H1 (cell line): ENCODE measurements at regions not wholly inside any gene's neighbourhood (a gene's known extent, or its start where the extent isn't known, plus 50 kb on each side); places are given as distances from the start of the nearest gene placed in this dataset.

Experiments
- CTCF ChIA-PET: fragments of 300-600 bp; sonication (Branson Sonifier 250); formaldehyde crosslinking; loops from one replicate; lab custom pipeline; 2021; ENCODE audit not compliant: partially characterized antibody; lab: Charles Lee
- POLR2A ChIA-PET: fragments of 300-600 bp; sonication (Branson Sonifier 250); formaldehyde crosslinking; loops from one replicate; lab custom pipeline; 2021; ENCODE audit warnings: inconsistent platforms; ENCODE audit not compliant: partially characterized antibody; lab: Charles Lee
- DNase-seq, 2 experiments: peaks; one replicate each; pipeline versions ENCODE4 v3.0.0 to v3.0.0-alpha.2; 2010 to 2022; ENCODE audit warnings: low spot score in 2 of 2, low read depth in 1 of 2, mixed read lengths in 1 of 2
- FAIRE-seq: peaks from 2 replicates; lab custom pipeline; 2011; peaks lifted over from hg19 to GRCh38; lab: Jason Lieb, UNC
- H2AFZ ChIP-seq: 2 replicates; pipeline ENCODE4 v1.8.1; 2012; ENCODE audit warnings: low read length, inconsistent platforms
- H2AK5ac ChIP-seq: 2 replicates; pipeline ENCODE4 v1.6.1; 2013; ENCODE audit warnings: low read depth, low read length
- H2BK120ac ChIP-seq: replicated peaks from 2 replicates; pipeline ENCODE3; 2013; ENCODE audit warnings: low read depth, low read length, inconsistent platforms
- H2BK12ac ChIP-seq: 2 replicates; pipeline ENCODE4 v1.6.1; 2013; ENCODE audit warnings: low read depth, low read length
- H2BK15ac ChIP-seq: 2 replicates; pipeline ENCODE4 v1.6.1; 2013; ENCODE audit warnings: low read length
- H2BK20ac ChIP-seq: 2 replicates; pipeline ENCODE4 v1.6.1; 2013; ENCODE audit warnings: low read length
- H2BK5ac ChIP-seq: 2 replicates; pipeline ENCODE4 v1.6.1; 2013; ENCODE audit warnings: low read depth, low read length
- H3K14ac ChIP-seq: 2 replicates; pipeline ENCODE4 v1.6.1; 2013; ENCODE audit warnings: inconsistent platforms; ENCODE audit not compliant: insufficient read length
- H3K18ac ChIP-seq: 2 replicates; pipeline ENCODE4 v1.6.1; 2013; ENCODE audit warnings: low read length; ENCODE audit errors: extremely low read depth
- H3K23ac ChIP-seq: 2 replicates; pipeline ENCODE4 v1.6.1; 2013; ENCODE audit warnings: inconsistent platforms; ENCODE audit not compliant: insufficient read length
- H3K23me2 ChIP-seq: 2 replicates; pipeline ENCODE4 v1.6.1; 2013; ENCODE audit warnings: low read depth, low read length
- H3K27ac ChIP-seq: 2 replicates; pipeline ENCODE4 v1.6.1; 2011; ENCODE audit warnings: low read depth, low read length, inconsistent platforms
- H3K27me3 ChIP-seq, 4 experiments: replicated peaks in 1 of 4; 1 replicate in 1 of 4; 2 replicates in 3 of 4; pipeline versions ENCODE4 v1.6.1 to v1.8.1; 2011 to 2013; ENCODE audit warnings: low read length in 3 of 4, mild to moderate bottlenecking in 3 of 4, inconsistent platforms in 2 of 4, mixed read lengths in 2 of 4, moderate library complexity in 1 of 4; ENCODE audit not compliant: control insufficient read depth in 3 of 4, insufficient read depth in 3 of 4; ENCODE audit errors: extremely low read depth in 1 of 4
- H3K36me3 ChIP-seq, 4 experiments: 2 replicates each; pipeline versions ENCODE4 v1.6.1 to v1.8.1; 2011 to 2013; ENCODE audit warnings: mild to moderate bottlenecking in 4 of 4, low read length in 3 of 4, moderate library complexity in 2 of 4, control low read depth in 1 of 4, inconsistent platforms in 1 of 4; ENCODE audit not compliant: insufficient read depth in 4 of 4, control insufficient read depth in 2 of 4
- H3K4ac ChIP-seq: replicated peaks from 2 replicates; pipeline ENCODE3; 2013; ENCODE audit warnings: low read length, low read depth, mixed read lengths, inconsistent platforms; ENCODE audit not compliant: insufficient read length
- H3K4me1 ChIP-seq, 4 experiments: replicated peaks in 1 of 4; 1 replicate in 1 of 4; 2 replicates in 3 of 4; pipeline versions ENCODE4 v1.6.1 to v1.8.1; 2011 to 2013; ENCODE audit warnings: low read length in 3 of 4, inconsistent platforms in 2 of 4, mixed read lengths in 1 of 4; ENCODE audit not compliant: insufficient read depth in 4 of 4, control insufficient read depth in 3 of 4
- H3K4me2 ChIP-seq, 2 experiments: 2 replicates each; pipeline versions ENCODE4 v1.6.1 to v1.8.1; 2011 to 2013; ENCODE audit warnings: low read depth in 2 of 2, low read length in 2 of 2, control low read depth in 1 of 2, inconsistent platforms in 1 of 2, mild to moderate bottlenecking in 1 of 2; ENCODE audit not compliant: insufficient read depth in 1 of 2
- H3K4me3 ChIP-seq, 4 experiments: fragments of 200-600, 300-600 bp in 1 of 4; sonication (generic), shearing (Covaris generic), sonication (Bioruptor Twin) in 1 of 4; 2 replicates each; pipeline versions ENCODE4 v1.5.1 to v1.8.1; 2011 to 2016; ENCODE audit warnings: low read length in 4 of 4, low read depth in 3 of 4, control low read depth in 2 of 4, inconsistent platforms in 2 of 4, mild to moderate bottlenecking in 2 of 4, mixed read lengths in 1 of 4, moderate library complexity in 1 of 4; ENCODE audit not compliant: insufficient read depth in 2 of 4; ENCODE audit errors: extremely low read depth in 1 of 4
- H3K56ac ChIP-seq: replicated peaks from 2 replicates; pipeline ENCODE3; 2013; ENCODE audit warnings: low read depth, mild to moderate bottlenecking, mixed read lengths, low read length, inconsistent platforms; ENCODE audit not compliant: insufficient read length
- H3K79me1 ChIP-seq: 2 replicates; pipeline ENCODE4 v1.6.1; 2013; ENCODE audit warnings: low read depth, low read length, control low read depth
- H3K79me2 ChIP-seq, 2 experiments: 2 replicates each; pipeline versions ENCODE4 v1.6.1 to v1.8.1; 2012 to 2013; ENCODE audit warnings: low read length in 2 of 2, mild to moderate bottlenecking in 2 of 2, inconsistent platforms in 1 of 2; ENCODE audit not compliant: insufficient read depth in 2 of 2, control insufficient read depth in 1 of 2
- H3K9ac ChIP-seq, 4 experiments: replicated peaks in 1 of 4; 1 replicate in 1 of 4; 2 replicates in 3 of 4; pipeline versions ENCODE4 v1.6.1 to v1.8.1; 2011 to 2013; ENCODE audit warnings: low read depth in 3 of 4, low read length in 3 of 4, control low read depth in 2 of 4, mild to moderate bottlenecking in 2 of 4, moderate library complexity in 2 of 4, inconsistent platforms in 1 of 4; ENCODE audit errors: extremely low read depth in 1 of 4
- H3K9me3 ChIP-seq, 2 experiments: 2 replicates each; pipeline versions ENCODE4 v1.6.1 to v1.8.1; 2012 to 2013; ENCODE audit warnings: mild to moderate bottlenecking in 2 of 2, moderate library complexity in 2 of 2, control low read depth in 1 of 2, inconsistent platforms in 1 of 2, low read depth in 1 of 2, low read length in 1 of 2, mixed read lengths in 1 of 2; ENCODE audit not compliant: insufficient read depth in 2 of 2
- H4K20me1 ChIP-seq, 2 experiments: replicated peaks in 1 of 2; 2 replicates each; pipeline versions ENCODE3 to v1.8.1; 2011 to 2013; ENCODE audit warnings: inconsistent platforms in 2 of 2, low read length in 2 of 2, mild to moderate bottlenecking in 1 of 2; ENCODE audit not compliant: insufficient read depth in 2 of 2, control insufficient read depth in 1 of 2
- H4K5ac ChIP-seq: 2 replicates; pipeline ENCODE4 v1.6.1; 2013; ENCODE audit warnings: low read length, low read depth, mixed read lengths, inconsistent platforms; ENCODE audit not compliant: insufficient read length
- H4K8ac ChIP-seq: 2 replicates; pipeline ENCODE4 v1.8.0; 2013; ENCODE audit warnings: mild to moderate bottlenecking, moderate library complexity, low read length, inconsistent platforms; ENCODE audit not compliant: insufficient read depth; ENCODE audit errors: extremely low read depth
- H4K91ac ChIP-seq: replicated peaks from 2 replicates; pipeline ENCODE3; 2013; ENCODE audit warnings: low read length, mixed read lengths, inconsistent platforms; ENCODE audit not compliant: insufficient read length
- CBX5 ChIP-seq: fragments of 300-800, 300-1000 bp; sonication (generic); IDR thresholded peaks from 2 replicates; pipeline ENCODE4 v1.7.1; 2016; ENCODE audit warnings: antibody characterized with exemption, low read length, low read depth
- EZH2 ChIP-seq: fragments of 200-600 bp; sonication (generic); IDR thresholded peaks from 2 replicates; pipeline ENCODE4 v1.7.1; 2012; ENCODE audit warnings: low read depth, mild to moderate bottlenecking, moderate library complexity, low read length, inconsistent platforms; ENCODE audit not compliant: severe bottlenecking
- FOSL1 ChIP-seq: IDR thresholded peaks from 2 replicates; pipeline ENCODE4 v1.6.1; 2011; ENCODE audit warnings: mild to moderate bottlenecking, low read depth, low read length, moderate library complexity; ENCODE audit not compliant: insufficient read depth
- JUN ChIP-seq: IDR thresholded peaks from 2 replicates; pipeline ENCODE4 v1.6.1; 2011; ENCODE audit warnings: low read depth, mild to moderate bottlenecking, improper control_type of control experiment, low read length
- KDM1A ChIP-seq: fragments of 200-600, 300-600 bp; sonication (generic); IDR thresholded peaks from 2 replicates; pipeline ENCODE4 v1.7.1; 2016; ENCODE audit warnings: mild to moderate bottlenecking, low read length, borderline replicate concordance
- RAD21 ChIP-seq, 2 experiments: IDR thresholded peaks in 1 of 2; conservative IDR thresholded peaks in 1 of 2; 2 replicates each; pipeline ENCODE4 v1.6.1; 2011; ENCODE audit warnings: low read depth in 2 of 2, low read length in 2 of 2, improper control_type of control experiment in 1 of 2, inconsistent platforms in 1 of 2, mild to moderate bottlenecking in 1 of 2, moderate library complexity in 1 of 2
- SRF ChIP-seq: IDR thresholded peaks from 2 replicates; pipeline ENCODE4 v1.6.1; 2011; ENCODE audit warnings: mild to moderate bottlenecking, low read depth, low read length, moderate library complexity
- TAF7 ChIP-seq: optimal IDR thresholded peaks from 2 replicates; pipeline ENCODE3; 2011; ENCODE audit warnings: low read depth, mild to moderate bottlenecking, inconsistent platforms, low read length, moderate library complexity, borderline replicate concordance
- TCF12 ChIP-seq: IDR thresholded peaks from 2 replicates; pipeline ENCODE4 v1.6.1; 2011; ENCODE audit warnings: low read depth, mild to moderate bottlenecking, low read length
- WGBS, 2 experiments: shearing (Covaris generic) in 1 of 2; methylation state at CpG; one replicate each; pipeline versions ENCODE4 v1.1.6 to v1.1.7; 2013 to 2015; ENCODE audit warnings: low lambda C conversion rate in 2 of 2, mixed read lengths in 2 of 2, inconsistent platforms in 1 of 2, low coverage in 1 of 2, missing lambda C conversion rate in 1 of 2; ENCODE audit not compliant: insufficient replicate concordance in 2 of 2, insufficient coverage in 1 of 2, insufficient read length in 1 of 2; ENCODE audit errors: extremely low coverage in 1 of 2, missing lambda C conversion rate in 1 of 2; 5-methylcytosine and 5-hydroxymethylcytosine counted together
- TF ChIP-seq, protein P1 (sequence below): IDR thresholded peaks from 2 replicates; pipeline ENCODE4 v1.6.1; 2011; ENCODE audit warnings: low read length, improper control_type of control experiment

DNA sequence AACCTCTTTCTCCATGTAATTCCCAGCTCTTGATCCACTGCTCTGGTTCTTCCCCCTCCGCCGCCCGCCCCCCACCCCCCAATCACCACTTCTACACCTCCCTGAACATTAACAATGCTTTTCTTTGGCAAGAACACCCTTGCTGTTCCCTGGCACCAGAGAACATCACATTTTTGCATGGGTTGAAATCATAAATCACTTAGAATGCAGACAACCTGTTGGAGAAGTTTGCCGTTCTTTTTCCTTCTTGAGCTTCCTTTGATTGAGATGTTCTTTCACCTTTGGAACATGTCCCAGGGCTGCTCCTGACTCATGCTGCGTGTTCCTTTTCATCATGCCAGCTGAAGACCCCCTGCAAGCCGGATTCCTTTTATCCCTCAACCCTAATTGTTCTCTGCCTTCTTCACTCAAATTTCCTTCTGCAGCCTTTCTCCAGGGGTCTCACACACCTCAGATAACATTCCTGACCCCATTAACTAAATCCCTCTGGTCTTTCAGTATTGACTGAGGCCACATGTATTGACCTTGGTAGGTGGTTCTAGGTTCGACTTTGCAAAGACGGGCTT lies 294.1 kb upstream of the TMPO start:
- no peak overlapping the region for H4K91ac ChIP-seq
- H3K9ac ChIP-seq = no peak overlapping the region
- no peak overlapping the region for H2BK12ac ChIP-seq
- no peak overlapping the region for H2BK5ac ChIP-seq
- no peaks in the 10 kb centered on the region for H4K20me1 ChIP-seq
- no peak for DNase-seq
- H3K14ac ChIP-seq = no peak overlapping the region
- no peak overlapping the region for H2BK20ac ChIP-seq
- H3K79me1 ChIP-seq = no peaks in the 10 kb centered on the region
- H3K36me3 ChIP-seq = no peaks in the 10 kb centered on the region
- no peaks in the 10 kb centered on the region; a peak in 1 of 7 replicates for H3K27me3 ChIP-seq
- ChIA-PET CTCF (interaction anchor here (1.0 kb wide), 1 partner anchor 29 kb away, joined by 3 read pairs; no protein-coding TSS in a partner anchor), POLR2A (no interaction called here)
- 88% methylated on average over 8 of the region's 8 CpGs; no CpG with 5 or more reads in 1 of the 2 experiments for WGBS, 2 experiments
- no peaks in the 10 kb centered on the region for H3K23me2 ChIP-seq
- no peak overlapping the region for H3K4ac ChIP-seq
- H2BK120ac ChIP-seq = no peak overlapping the region
- no peak overlapping the region for H3K23ac ChIP-seq
- no peaks in the 10 kb centered on the region for H3K9me3 ChIP-seq
- H3K18ac ChIP-seq = no peak overlapping the region
- H2AFZ ChIP-seq = no peak overlapping the region
- peaks cover 3 to 11% (median 6%) of the 10 kb centered on the region in 4 experiments; a peak in 4 of 7 replicates for H3K4me1 ChIP-seq
- H2AK5ac ChIP-seq = no peak overlapping the region
- no peak overlapping the region for H3K4me2 ChIP-seq
- no peak overlapping the region for H3K4me3 ChIP-seq
- H3K56ac ChIP-seq = no peak overlapping the region
- no peak overlapping the region for H2BK15ac ChIP-seq
- H4K5ac ChIP-seq = no peak overlapping the region
- TF ChIP-seq EZH2 = no peak
- no peak for TF ChIP-seq FOSL1
- no peak for TF ChIP-seq RAD21 (IDR thresholded peaks at IDR 0.05 in 1 of 2, conservative IDR thresholded peaks at IDR 0.05 in 1 of 2; ENCODE audit: low read depth in 2 of 2, low read length in 2 of 2)
- TF ChIP-seq JUN = no peak
- TF ChIP-seq TAF7 = no peak
- TF ChIP-seq CBX5 = no peak
- TF ChIP-seq, protein P1, sequence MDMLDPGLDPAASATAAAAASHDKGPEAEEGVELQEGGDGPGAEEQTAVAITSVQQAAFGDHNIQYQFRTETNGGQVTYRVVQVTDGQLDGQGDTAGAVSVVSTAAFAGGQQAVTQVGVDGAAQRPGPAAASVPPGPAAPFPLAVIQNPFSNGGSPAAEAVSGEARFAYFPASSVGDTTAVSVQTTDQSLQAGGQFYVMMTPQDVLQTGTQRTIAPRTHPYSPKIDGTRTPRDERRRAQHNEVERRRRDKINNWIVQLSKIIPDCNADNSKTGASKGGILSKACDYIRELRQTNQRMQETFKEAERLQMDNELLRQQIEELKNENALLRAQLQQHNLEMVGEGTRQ = no peak
- TF ChIP-seq KDM1A = no peak
- TF ChIP-seq SRF = no peak
- no peak for TF ChIP-seq TCF12
- no peak overlapping the region for H3K27ac ChIP-seq
- H3K79me2 ChIP-seq = no peaks in the 10 kb centered on the region
- FAIRE-seq = no peak
- no peak overlapping the region for H4K8ac ChIP-seq
